ENCODE measurements at regions not wholly inside any gene's neighbourhood (a gene's known extent, or its start where the extent isn't known, plus 50 kb on each side); places are given as distances from the start of the nearest gene placed in this dataset.

DNA sequence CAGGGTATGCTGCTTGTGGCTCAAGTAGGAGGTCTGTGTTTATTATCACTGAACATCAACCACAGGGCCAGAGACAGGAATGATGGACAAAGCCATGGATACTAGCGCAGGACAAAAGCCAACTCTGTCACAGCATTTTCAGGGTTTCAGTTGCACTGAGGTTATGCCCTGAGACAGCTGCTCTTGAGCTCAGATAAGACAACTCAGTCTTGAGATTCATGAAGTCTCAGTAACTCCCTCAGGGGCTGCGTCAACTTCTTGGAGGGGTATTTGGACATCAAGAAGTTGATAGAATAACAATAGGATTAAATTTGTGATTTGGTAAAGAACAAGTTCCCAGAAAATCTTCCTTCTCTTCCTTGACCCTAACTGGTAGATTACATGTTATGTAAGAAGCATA is 287.0 kb upstream of the SLC14A2 start:
- intact Hi-C loops (cut with DNase I; ENCODE audit: low total_unique reads) = no loop called here
- Histone ChIP-seq H3K4me3 (no peak overlapping the region), H3K9me3 (no peaks in the 10 kb centered on the region), H3K27ac (no peak overlapping the region), H3K4me1 (no peaks in the 10 kb centered on the region), H3K36me3 (no peaks in the 10 kb centered on the region), H3K27me3 (replicated peaks in 1 of 7) (peaks cover 0 to 4% (median 0%) of the 10 kb centered on the region in 7 donors)
- WGBS, 5 donors = 92 to 96% (median 93%) methylated on average over 2 of the region's 2 CpGs
- TF ChIP-seq, protein P1, sequence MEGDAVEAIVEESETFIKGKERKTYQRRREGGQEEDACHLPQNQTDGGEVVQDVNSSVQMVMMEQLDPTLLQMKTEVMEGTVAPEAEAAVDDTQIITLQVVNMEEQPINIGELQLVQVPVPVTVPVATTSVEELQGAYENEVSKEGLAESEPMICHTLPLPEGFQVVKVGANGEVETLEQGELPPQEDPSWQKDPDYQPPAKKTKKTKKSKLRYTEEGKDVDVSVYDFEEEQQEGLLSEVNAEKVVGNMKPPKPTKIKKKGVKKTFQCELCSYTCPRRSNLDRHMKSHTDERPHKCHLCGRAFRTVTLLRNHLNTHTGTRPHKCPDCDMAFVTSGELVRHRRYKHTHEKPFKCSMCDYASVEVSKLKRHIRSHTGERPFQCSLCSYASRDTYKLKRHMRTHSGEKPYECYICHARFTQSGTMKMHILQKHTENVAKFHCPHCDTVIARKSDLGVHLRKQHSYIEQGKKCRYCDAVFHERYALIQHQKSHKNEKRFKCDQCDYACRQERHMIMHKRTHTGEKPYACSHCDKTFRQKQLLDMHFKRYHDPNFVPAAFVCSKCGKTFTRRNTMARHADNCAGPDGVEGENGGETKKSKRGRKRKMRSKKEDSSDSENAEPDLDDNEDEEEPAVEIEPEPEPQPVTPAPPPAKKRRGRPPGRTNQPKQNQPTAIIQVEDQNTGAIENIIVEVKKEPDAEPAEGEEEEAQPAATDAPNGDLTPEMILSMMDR (IDR thresholded peaks at IDR 0.05 in 8 of 11, conservative IDR thresholded peaks at IDR 0.05 in 3 of 11) = no peak
- no peak for TF ChIP-seq POLR2A (IDR thresholded peaks at IDR 0.05)
- TF ChIP-seq POLR2AphosphoS5 (IDR thresholded peaks at IDR 0.05) = no peak
- DNase-seq = no peak

DNA sequence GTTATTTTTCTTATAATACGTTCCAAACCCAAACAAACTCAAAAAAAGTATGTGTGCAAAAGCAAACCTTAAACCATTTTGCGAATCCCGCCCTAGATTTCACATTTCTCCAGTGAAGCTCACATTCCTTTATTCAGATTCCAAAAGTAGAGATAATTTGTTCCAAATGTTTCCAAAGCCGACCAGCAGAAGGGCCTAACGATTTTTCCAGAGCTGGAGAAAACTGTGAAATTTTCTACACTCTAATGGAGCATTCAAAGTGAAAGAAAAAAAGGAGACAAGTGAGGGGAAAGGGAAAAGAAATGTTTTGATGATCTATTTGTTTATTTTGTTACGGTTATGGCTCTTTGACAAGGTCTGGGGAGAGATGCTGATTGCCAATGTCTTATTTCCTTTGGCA is 286.5 kb upstream of the SLC14A2 start:
- intact Hi-C loops (cut with DNase I; ENCODE audit: low total_unique reads) = no loop called here
- WGBS, 5 donors = 80 to 90% (median 86%) methylated on average over 6 of the region's 6 CpGs

DNA sequence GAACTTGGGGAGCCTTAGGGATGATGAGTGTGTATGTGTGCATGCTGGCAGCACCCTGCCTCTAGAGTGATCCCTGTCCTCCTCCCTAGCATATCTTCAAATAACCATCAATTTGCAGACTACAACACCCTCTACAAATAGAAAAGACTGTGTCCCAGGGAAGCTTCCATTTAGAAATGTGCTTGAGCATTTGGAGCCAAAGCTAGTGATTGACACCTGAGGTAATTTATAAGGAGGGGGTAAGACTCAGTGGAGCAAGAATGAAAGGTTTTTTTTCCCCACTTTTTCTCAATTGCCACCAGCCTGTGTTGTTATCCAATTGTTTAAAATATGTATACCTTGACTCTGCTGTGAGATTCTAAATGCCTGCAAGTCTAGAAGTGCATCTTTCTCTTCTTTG is 286.0 kb upstream of the SLC14A2 start:
- no peaks in the 10 kb centered on the region for H3K36me3 ChIP-seq
- peaks cover 0 to 4% (median 0%) of the 10 kb centered on the region in 7 donors for H3K27me3 ChIP-seq (replicated peaks in 1 of 7)
- H3K9me3 ChIP-seq = no peaks in the 10 kb centered on the region
- no peak overlapping the region for H3K4me3 ChIP-seq
- H3K27ac ChIP-seq = no peak overlapping the region
- H3K4me1 ChIP-seq = no peaks in the 10 kb centered on the region
- intact Hi-C loops (cut with DNase I; ENCODE audit: low total_unique reads) = no loop called here
- no peak for TF ChIP-seq POLR2AphosphoS5 (IDR thresholded peaks at IDR 0.05)
- TF ChIP-seq POLR2A (IDR thresholded peaks at IDR 0.05) = no peak
- TF ChIP-seq, protein P1 (IDR thresholded peaks at IDR 0.05 in 8 of 11, conservative IDR thresholded peaks at IDR 0.05 in 3 of 11) = no peak
- no peak for DNase-seq

More for the DNA sequence above, 286.5 kb upstream of the SLC14A2 start:
- TF ChIP-seq POLR2A (IDR thresholded peaks at IDR 0.05) (no peak), POLR2AphosphoS5 (IDR thresholded peaks at IDR 0.05) (no peak)
- TF ChIP-seq, protein P1 (IDR thresholded peaks at IDR 0.05 in 8 of 11, conservative IDR thresholded peaks at IDR 0.05 in 3 of 11) = no peak
- DNase-seq = no peak
- Histone ChIP-seq H3K4me3 (no peak overlapping the region), H3K27ac (no peak overlapping the region), H3K4me1 (no peaks in the 10 kb centered on the region), H3K27me3 (replicated peaks in 1 of 7) (peaks cover 0 to 4% (median 0%) of the 10 kb centered on the region in 7 donors), H3K9me3 (no peaks in the 10 kb centered on the region), H3K36me3 (no peaks in the 10 kb centered on the region)

DNA sequence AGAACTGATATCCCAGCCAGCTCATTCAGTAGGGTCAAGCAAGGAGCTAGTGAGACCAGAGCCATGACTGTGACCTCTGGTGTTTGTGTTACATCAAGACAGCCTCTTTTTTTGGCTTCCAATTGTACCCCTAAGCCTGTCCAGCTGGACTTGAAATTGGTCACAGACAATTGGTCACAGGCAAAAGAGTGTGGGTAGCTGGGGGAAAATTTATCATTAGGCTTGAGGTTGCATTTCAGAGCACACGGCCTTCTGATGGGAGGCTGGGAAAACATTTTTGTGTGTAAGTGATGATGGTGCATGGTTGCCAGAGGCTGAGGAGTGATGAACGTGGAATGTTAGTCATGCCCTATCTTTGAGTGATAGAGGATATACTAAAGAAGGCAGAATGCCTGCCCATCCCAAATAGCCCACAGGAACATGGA is 285.1 kb upstream of the SLC14A2 start:
- no peaks in the 10 kb centered on the region for H3K36me3 ChIP-seq
- TF ChIP-seq POLR2AphosphoS5 (IDR thresholded peaks at IDR 0.05) = no peak
- TF ChIP-seq, protein P1 (IDR thresholded peaks at IDR 0.05 in 8 of 11, conservative IDR thresholded peaks at IDR 0.05 in 3 of 11) = no peak
- TF ChIP-seq POLR2A (IDR thresholded peaks at IDR 0.05) = no peak
- no peak overlapping the region for H3K27ac ChIP-seq
- no peaks in the 10 kb centered on the region for H3K4me1 ChIP-seq
- H3K4me3 ChIP-seq = no peak overlapping the region
- DNase-seq = no peak
- H3K9me3 ChIP-seq = no peaks in the 10 kb centered on the region
- WGBS, 5 donors = 79 to 95% (median 82%) methylated on average over 2 of the region's 2 CpGs
- intact Hi-C loops (cut with DNase I; ENCODE audit: low total_unique reads) = no loop called here
- peaks cover 0 to 4% (median 0%) of the 10 kb centered on the region in 7 donors for H3K27me3 ChIP-seq (replicated peaks in 1 of 7)
